PFSK-1 (cell line): ENCODE measurements at regions not wholly inside any gene's neighbourhood (a gene's known extent, or its start where the extent isn't known, plus 50 kb on each side); places are given as distances from the start of the nearest gene placed in this dataset.

Experiments
- FOXP2 ChIP-seq: optimal IDR thresholded peaks from 2 replicates; pipeline ENCODE3; 2011; ENCODE audit warnings: borderline replicate concordance, control low read depth, inconsistent platforms; ENCODE audit not compliant: insufficient read depth; ENCODE audit errors: extremely low read length, extremely low read depth
- POLR2AphosphoS5 ChIP-seq: IDR thresholded peaks from 2 replicates; pipeline ENCODE4 v1.6.1; 2012; ENCODE audit warnings: low read depth, mild to moderate bottlenecking, control low read depth, low read length, moderate library complexity
- REST ChIP-seq, 2 experiments: IDR thresholded peaks; 2 replicates each; pipeline versions ENCODE4 v1.6.1 to v1.8.0; 2011 to 2012; ENCODE audit warnings: low read depth in 2 of 2, low read length in 2 of 2, control low read depth in 1 of 2, inconsistent platforms in 1 of 2, mild to moderate bottlenecking in 1 of 2, moderate library complexity in 1 of 2; ENCODE audit not compliant: insufficient read depth in 1 of 2
- SIN3A ChIP-seq: IDR thresholded peaks from 2 replicates; pipeline ENCODE4 v1.6.1; 2012; ENCODE audit warnings: mild to moderate bottlenecking, low read length, moderate library complexity, borderline replicate concordance; ENCODE audit not compliant: insufficient read depth
- TAF1 ChIP-seq: IDR thresholded peaks from 2 replicates; pipeline ENCODE4 v1.6.1; 2012; ENCODE audit warnings: low read length, control low read depth, borderline replicate concordance; ENCODE audit not compliant: insufficient read depth

- no peak for TF ChIP-seq SIN3A
- TF ChIP-seq TAF1: no peak
- TF ChIP-seq REST (IDR thresholded peaks at IDR 0.05; ENCODE audit: insufficient read depth in 1 of 2, low read depth in 2 of 2, low read length in 2 of 2): no peak
- no peak for TF ChIP-seq POLR2AphosphoS5
- no peak for TF ChIP-seq FOXP2
Observed at GRCh38 chr1:101367630-101368029, 130.8 kb downstream of the S1PR1 start.

GRCh38 chr1:101370488-101370887, 133.7 kb downstream of the S1PR1 start:
- TF ChIP-seq TAF1 (no peak), REST (IDR thresholded peaks at IDR 0.05; ENCODE audit: insufficient read depth in 1 of 2, low read depth in 2 of 2, low read length in 2 of 2) (no peak), FOXP2 (no peak), POLR2AphosphoS5 (no peak), SIN3A (no peak)

- no peak for TF ChIP-seq SIN3A
- TF ChIP-seq FOXP2: no peak
- TF ChIP-seq TAF1: no peak
- TF ChIP-seq REST (IDR thresholded peaks at IDR 0.05; ENCODE audit: insufficient read depth in 1 of 2, low read depth in 2 of 2, low read length in 2 of 2): no peak
- TF ChIP-seq POLR2AphosphoS5: no peak
Observed at GRCh38 chr1:101371259-101371658, 134.4 kb downstream of the S1PR1 start.

GRCh38 chr1:101373570-101373969, 136.8 kb downstream of the S1PR1 start:
- TF ChIP-seq REST (IDR thresholded peaks at IDR 0.05; ENCODE audit: insufficient read depth in 1 of 2, low read depth in 2 of 2, low read length in 2 of 2) (no peak), FOXP2 (no peak), POLR2AphosphoS5 (no peak), SIN3A (no peak), TAF1 (no peak)
